Anterior cingulate cortex (tissue), 58 donors: ENCODE measurements at regions not wholly inside any gene's neighbourhood (a gene's known extent, or its start where the extent isn't known, plus 50 kb on each side); places are given as distances from the start of the nearest gene placed in this dataset.

Source experiments
- DNase-seq, 58 donors: peaks; one replicate each; lab custom pipeline; 2025; lab: John Stamatoyannopoulos, UW

GRCh38 chr3:76383781-76384180 lies 598.4 kb upstream of the ZNF717 start:
- DNase-seq, result peak in 28 of 58 donors; percentile 1 to 53 (median 18)

GRCh38 chr3:76387000-76387399 lies 601.7 kb upstream of the ZNF717 start:
- DNase-seq, result no peak

GRCh38 chr3:76400141-76400540 lies 614.8 kb upstream of the ZNF717 start:
- no peak for DNase-seq

GRCh38 chr3:76402926-76403325 lies 617.6 kb upstream of the ZNF717 start:
- no peak for DNase-seq

- DNase-seq, result no peak
Measured at GRCh38 chr3:76403556-76403955, 618.2 kb upstream of the ZNF717 start.

GRCh38 chr3:76405196-76405595 lies 619.8 kb upstream of the ZNF717 start:
- no peak for DNase-seq

- DNase-seq, result no peak
Measured at GRCh38 chr3:76410762-76411281, 625.5 kb upstream of the ZNF717 start.

GRCh38 chr3:76415384-76415783 lies 624.5 kb upstream of the ROBO2 start:
- DNase-seq, result no peak

GRCh38 chr3:76429581-76430177 lies 610.2 kb upstream of the ROBO2 start:
- no peak for DNase-seq

GRCh38 chr3:76432396-76432795 lies 607.5 kb upstream of the ROBO2 start:
- DNase-seq, result no peak

GRCh38 chr3:76436894-76437293 lies 603.0 kb upstream of the ROBO2 start:
- DNase-seq, result no peak

GRCh38 chr3:76438971-76439370 lies 600.9 kb upstream of the ROBO2 start:
- DNase-seq, result no peak

- DNase-seq, result no peak
Measured at GRCh38 chr3:76442374-76442915, 597.5 kb upstream of the ROBO2 start.

GRCh38 chr3:76456322-76456721 lies 583.6 kb upstream of the ROBO2 start:
- no peak for DNase-seq

- no peak for DNase-seq
Measured at GRCh38 chr3:76463501-76463900, 576.4 kb upstream of the ROBO2 start.

GRCh38 chr3:76470285-76470684 lies 569.6 kb upstream of the ROBO2 start:
- DNase-seq, result no peak

GRCh38 chr3:76474632-76475031 lies 565.3 kb upstream of the ROBO2 start:
- DNase-seq, result no peak

GRCh38 chr3:76479161-76479650 lies 560.7 kb upstream of the ROBO2 start:
- DNase-seq, result no peak

GRCh38 chr3:76482510-76482909 lies 557.4 kb upstream of the ROBO2 start:
- DNase-seq, result no peak

- no peak for DNase-seq
Measured at GRCh38 chr3:76487446-76487845, 552.5 kb upstream of the ROBO2 start.

GRCh38 chr3:76490064-76490463 lies 549.8 kb upstream of the ROBO2 start:
- no peak for DNase-seq

GRCh38 chr3:76495216-76495615 lies 544.7 kb upstream of the ROBO2 start:
- DNase-seq, result no peak
